ENCODE measurements at regions not wholly inside any gene's neighbourhood (a gene's known extent, or its start where the extent isn't known, plus 50 kb on each side); places are given as distances from the start of the nearest gene placed in this dataset.

GRCh38 chr4:175421506-175421905 is 390.6 kb downstream of the GPM6A start:
- TF ChIP-seq POLR2AphosphoS5 (IDR thresholded peaks at IDR 0.05) (no peak), POLR2A (IDR thresholded peaks at IDR 0.05) (no peak)
